Neuronal stem cell (in vitro differentiated cells): ENCODE measurements at regions not wholly inside any gene's neighbourhood (a gene's known extent, or its start where the extent isn't known, plus 50 kb on each side); places are given as distances from the start of the nearest gene placed in this dataset.

Experiments
- DNase-seq: peaks from one replicate; pipeline ENCODE4 v3.0.0-alpha.2; 2013; ENCODE audit warnings: low spot score
- H2AFZ ChIP-seq: one replicate; pipeline ENCODE4 v1.6.1; 2013; ENCODE audit warnings: mild to moderate bottlenecking, low read length, inconsistent platforms
- H2AK5ac ChIP-seq: 2 replicates; pipeline ENCODE4 v1.6.1; 2013; ENCODE audit warnings: low read depth, mild to moderate bottlenecking, inconsistent platforms, low read length, moderate library complexity, mixed read lengths
- H2BK120ac ChIP-seq: 2 replicates; pipeline ENCODE4 v1.6.1; 2013; ENCODE audit warnings: low read depth, mild to moderate bottlenecking, inconsistent platforms, low read length, moderate library complexity, mixed read lengths
- H2BK12ac ChIP-seq: one replicate; pipeline ENCODE4 v1.6.1; 2013; ENCODE audit warnings: low read length, inconsistent platforms
- H2BK15ac ChIP-seq: 2 replicates; pipeline ENCODE4 v1.6.1; 2013; ENCODE audit warnings: mild to moderate bottlenecking, low read length, inconsistent platforms, mixed read lengths
- H2BK5ac ChIP-seq: one replicate; pipeline ENCODE4 v1.6.1; 2013; ENCODE audit warnings: inconsistent platforms, mild to moderate bottlenecking, low read length, moderate library complexity
- H3K14ac ChIP-seq: one replicate; pipeline ENCODE4 v1.6.1; 2013; ENCODE audit warnings: low read length, inconsistent platforms
- H3K18ac ChIP-seq: 2 replicates; pipeline ENCODE4 v1.6.1; 2013; ENCODE audit warnings: low read length, inconsistent platforms
- H3K23ac ChIP-seq: 2 replicates; pipeline ENCODE4 v1.6.1; 2013; ENCODE audit warnings: low read depth, mild to moderate bottlenecking, mixed read lengths, low read length, inconsistent platforms; ENCODE audit not compliant: poor library complexity
- H3K27ac ChIP-seq: replicated peaks from 3 replicates; pipeline ENCODE4 v1.5.1; 2013; ENCODE audit warnings: low read length, inconsistent platforms
- H3K27me3 ChIP-seq, 3 experiments: 2 replicates each; pipeline ENCODE4 v1.6.1; 2013; ENCODE audit warnings: low read length in 3 of 3, mild to moderate bottlenecking in 2 of 3, inconsistent platforms in 1 of 3, low read depth in 1 of 3, mixed read lengths in 1 of 3, moderate library complexity in 1 of 3; ENCODE audit not compliant: control insufficient read depth in 3 of 3, insufficient read depth in 3 of 3
- H3K36me3 ChIP-seq, 2 donors: replicated peaks in 1 of 2; 2 replicates each; pipeline ENCODE4 v1.6.1; 2013; ENCODE audit warnings: low read length in 2 of 2; ENCODE audit not compliant: control insufficient read depth in 2 of 2, insufficient read depth in 2 of 2
- H3K4ac ChIP-seq: 2 replicates; pipeline ENCODE4 v1.6.1; 2013; ENCODE audit warnings: inconsistent platforms, mild to moderate bottlenecking, low read length, moderate library complexity
- H3K4me1 ChIP-seq, 2 donors: 1 replicate in 1 of 2; 2 replicates in 1 of 2; pipeline ENCODE4 v1.6.1; 2013; ENCODE audit warnings: low read length in 2 of 2, low read depth in 1 of 2; ENCODE audit not compliant: control insufficient read depth in 2 of 2, insufficient read depth in 1 of 2
- H3K4me2 ChIP-seq: one replicate; pipeline ENCODE4 v1.6.1; 2013; ENCODE audit warnings: mild to moderate bottlenecking, low read length, inconsistent platforms; ENCODE audit not compliant: insufficient read depth, poor library complexity, severe bottlenecking
- H3K4me3 ChIP-seq, 2 donors: 2 replicates each; pipeline ENCODE4 v1.5.1; 2013; ENCODE audit warnings: low read length in 2 of 2, mild to moderate bottlenecking in 2 of 2, inconsistent platforms in 1 of 2, moderate library complexity in 1 of 2
- H3K79me1 ChIP-seq: one replicate; pipeline ENCODE4 v1.6.1; 2013; ENCODE audit warnings: low read depth, mild to moderate bottlenecking, inconsistent platforms, low read length, moderate library complexity
- H3K9ac ChIP-seq: one replicate; pipeline ENCODE4 v1.6.1; 2013; ENCODE audit warnings: mild to moderate bottlenecking, low read depth, low read length, inconsistent platforms; ENCODE audit not compliant: poor library complexity
- H3K9me3 ChIP-seq, 2 donors: replicated peaks in 1 of 2; 2 replicates each; pipeline versions ENCODE3 to v1.6.1; 2013; ENCODE audit warnings: low read length in 2 of 2, mild to moderate bottlenecking in 2 of 2, inconsistent platforms in 1 of 2, low read depth in 1 of 2, mixed read lengths in 1 of 2, moderate library complexity in 1 of 2; ENCODE audit not compliant: control insufficient read depth in 2 of 2, insufficient read depth in 1 of 2
- H4K8ac ChIP-seq: one replicate; pipeline ENCODE4 v1.6.1; 2013; ENCODE audit warnings: low read depth, mild to moderate bottlenecking, inconsistent platforms, low read length, moderate library complexity
- H4K91ac ChIP-seq: one replicate; pipeline ENCODE4 v1.6.1; 2013; ENCODE audit warnings: low read length, low read depth, mild to moderate bottlenecking, inconsistent platforms; ENCODE audit not compliant: poor library complexity
- WGBS, 2 donors: extraction: QIAGEN DNeasy Blood & Tissue Kit; methylation state at CpG; one replicate each; pipeline ENCODE4 v1.1.7; 2013; ENCODE audit warnings: missing lambda C conversion rate in 2 of 2, mixed read lengths in 1 of 2; ENCODE audit not compliant: insufficient read length in 2 of 2, insufficient replicate concordance in 1 of 2; ENCODE audit errors: extremely low coverage in 2 of 2; 5-methylcytosine and 5-hydroxymethylcytosine counted together

- Histone ChIP-seq H2BK12ac (no peak overlapping the region), H2BK15ac (no peak overlapping the region), H3K79me1 (no peaks in the 10 kb centered on the region), H2BK5ac (no peak overlapping the region), H3K9me3 (no peaks in the 10 kb centered on the region), H2AFZ (no peak overlapping the region), H3K4ac (no peak overlapping the region), H3K4me1 (no peaks in the 10 kb centered on the region), H3K4me2 (no peak overlapping the region), H3K23ac (no peak overlapping the region), H4K8ac (no peak overlapping the region), H3K27ac (no peak overlapping the region), H3K36me3 (no peaks in the 10 kb centered on the region), H3K27me3 (no peaks in the 10 kb centered on the region), H3K9ac (no peak overlapping the region), H3K14ac (no peak overlapping the region), H4K91ac (no peak overlapping the region), H3K18ac (no peak overlapping the region), H3K4me3 (no peak overlapping the region), H2BK120ac (no peak overlapping the region), H2AK5ac (no peak overlapping the region)
- no CpG with 5 or more reads among the region's 4 CpGs for WGBS, 2 donors
- no peak for DNase-seq
Observed at GRCh38 chr18:6627645-6628044, 101.9 kb upstream of the ARHGAP28 start.

GRCh38 chr18:6628187-6628586 lies 101.3 kb upstream of the ARHGAP28 start:
- H3K4me2 ChIP-seq: no peak overlapping the region
- H2AK5ac ChIP-seq: no peak overlapping the region
- H3K27ac ChIP-seq: no peak overlapping the region
- no peak overlapping the region for H2AFZ ChIP-seq
- H3K36me3 ChIP-seq: no peaks in the 10 kb centered on the region
- no peak overlapping the region for H4K8ac ChIP-seq
- no peak overlapping the region for H3K9ac ChIP-seq
- no peak overlapping the region for H3K14ac ChIP-seq
- H2BK12ac ChIP-seq: no peak overlapping the region
- no peak overlapping the region for H2BK5ac ChIP-seq
- no peak overlapping the region for H3K4me3 ChIP-seq
- H2BK15ac ChIP-seq: no peak overlapping the region
- H2BK120ac ChIP-seq: no peak overlapping the region
- H3K4ac ChIP-seq: no peak overlapping the region
- H3K18ac ChIP-seq: no peak overlapping the region
- no peak overlapping the region for H4K91ac ChIP-seq
- WGBS, 2 donors: no CpG with 5 or more reads among the region's 2 CpGs
- no peak for DNase-seq
- peaks cover 0 to under 1% of the 10 kb centered on the region in 2 donors for H3K4me1 ChIP-seq
- H3K79me1 ChIP-seq: no peaks in the 10 kb centered on the region
- H3K9me3 ChIP-seq: no peaks in the 10 kb centered on the region
- no peak overlapping the region for H3K23ac ChIP-seq
- H3K27me3 ChIP-seq: no peaks in the 10 kb centered on the region

- Histone ChIP-seq H3K4ac (no peak overlapping the region), H4K8ac (no peak overlapping the region), H2BK5ac (no peak overlapping the region), H2BK12ac (no peak overlapping the region), H3K4me2 (no peak overlapping the region), H2BK15ac (no peak overlapping the region), H3K14ac (no peak overlapping the region), H3K27me3 (no peaks in the 10 kb centered on the region), H4K91ac (no peak overlapping the region), H3K23ac (no peak overlapping the region), H3K9me3 (no peaks in the 10 kb centered on the region), H3K4me3 (no peak overlapping the region), H2AK5ac (no peak overlapping the region), H2BK120ac (no peak overlapping the region), H3K18ac (no peak overlapping the region), H3K36me3 (no peaks in the 10 kb centered on the region), H3K9ac (no peak overlapping the region), H3K27ac (no peak overlapping the region), H2AFZ (no peak overlapping the region), H3K79me1 (no peaks in the 10 kb centered on the region), H3K4me1 (peaks cover 0 to 8% of the 10 kb centered on the region in 2 donors)
- DNase-seq: no peak
- WGBS, 2 donors: no CpG with 5 or more reads among the region's 5 CpGs
Observed at GRCh38 chr18:6629635-6630140, 99.8 kb upstream of the ARHGAP28 start.

GRCh38 chr18:6633310-6633709 lies 96.2 kb upstream of the ARHGAP28 start:
- Histone ChIP-seq H2BK5ac (no peak overlapping the region), H4K91ac (no peak overlapping the region), H2BK12ac (no peak overlapping the region), H3K23ac (no peak overlapping the region), H2BK120ac (no peak overlapping the region), H3K14ac (no peak overlapping the region), H3K79me1 (no peaks in the 10 kb centered on the region), H3K9me3 (no peaks in the 10 kb centered on the region), H3K27ac (no peak overlapping the region), H3K18ac (no peak overlapping the region), H3K27me3 (no peaks in the 10 kb centered on the region), H3K4me2 (no peak overlapping the region), H3K4me3 (no peak overlapping the region), H2BK15ac (no peak overlapping the region), H4K8ac (no peak overlapping the region), H3K4me1 (peaks cover 0 to 8% of the 10 kb centered on the region in 2 donors), H2AK5ac (no peak overlapping the region), H2AFZ (peak overlapping the region; percentile 86), H3K9ac (no peak overlapping the region), H3K36me3 (no peaks in the 10 kb centered on the region), H3K4ac (no peak overlapping the region)
- peak; percentile 9 for DNase-seq
- no CpG with 5 or more reads among the region's 3 CpGs for WGBS, 2 donors
